IMR-90 (cell line): ENCODE measurements at regions not wholly inside any gene's neighbourhood (a gene's known extent, or its start where the extent isn't known, plus 50 kb on each side); places are given as distances from the start of the nearest gene placed in this dataset.

Source experiments
- ATAC-seq: fragments of 200-7000 bp; cut with Tn5 transposase; 2 replicates; pipeline ENCODE4 v1.9.1; 2020; ENCODE audit warnings: low read depth, mild to moderate bottlenecking, moderate library complexity
- BruUV-seq: library from RNA; stranded (reverse); fragments of 400-500 nt; replicated peaks from 2 replicates; lab custom pipeline; 2021; lab: Mats Ljungman, UMichigan
- CTCF ChIA-PET: fragments of 300-600 bp; formaldehyde crosslinking; extraction: SDS; loops from one replicate; lab custom pipeline; 2021; ENCODE audit warnings: antibody characterized with exemption; lab: Yijun Ruan, JAX
- POLR2A ChIA-PET: fragments of 300-600 bp; sonication (Branson Sonifier 250); formaldehyde crosslinking; loops from one replicate; lab custom pipeline; 2022; ENCODE audit warnings: antibody characterized with exemption; ENCODE audit not compliant: unreplicated experiment; lab: Charles Lee
- DNase-seq: peaks from one replicate; pipeline ENCODE4 v3.0.0; 2013
- H2AFZ ChIP-seq: replicated peaks from 2 replicates; pipeline ENCODE3; 2013; ENCODE audit warnings: low read length, mild to moderate bottlenecking; ENCODE audit not compliant: poor library complexity
- H2AK5ac ChIP-seq: 2 replicates; pipeline ENCODE4 v1.6.1; 2013; ENCODE audit warnings: low read depth, low read length, inconsistent platforms
- H2AK9ac ChIP-seq: replicated peaks from 2 replicates; pipeline ENCODE3; 2013; ENCODE audit warnings: mild to moderate bottlenecking, low read depth, low read length, moderate library complexity; ENCODE audit not compliant: poor library complexity
- H2BK120ac ChIP-seq: 2 replicates; pipeline ENCODE4 v1.6.1; 2013; ENCODE audit warnings: low read depth, low read length, inconsistent platforms
- H2BK15ac ChIP-seq: 3 replicates; pipeline ENCODE4 v1.6.1; 2013; ENCODE audit warnings: low read depth, low read length, inconsistent platforms
- H2BK20ac ChIP-seq: 2 replicates; pipeline ENCODE4 v1.6.1; 2013; ENCODE audit warnings: low read depth, mild to moderate bottlenecking, inconsistent platforms, low read length, moderate library complexity
- H2BK5ac ChIP-seq: 2 replicates; pipeline ENCODE4 v1.6.1; 2013; ENCODE audit warnings: mild to moderate bottlenecking, low read depth, low read length, inconsistent platforms; ENCODE audit not compliant: poor library complexity, severe bottlenecking
- H3K14ac ChIP-seq: replicated peaks from 2 replicates; pipeline ENCODE4 v1.6.1; 2013; ENCODE audit warnings: low read depth, low read length, inconsistent platforms
- H3K18ac ChIP-seq: 2 replicates; pipeline ENCODE4 v1.6.1; 2013; ENCODE audit warnings: low read depth, low read length, control low read depth
- H3K23ac ChIP-seq: 2 replicates; pipeline ENCODE4 v1.6.1; 2013; ENCODE audit warnings: low read depth, low read length, inconsistent platforms
- H3K27ac ChIP-seq: 2 replicates; pipeline ENCODE4 v1.5.1; 2013; ENCODE audit warnings: mild to moderate bottlenecking, control low read depth, low read length; ENCODE audit not compliant: insufficient read depth
- H3K27me3 ChIP-seq: 2 replicates; pipeline ENCODE4 v1.6.1; 2013; ENCODE audit warnings: low read length; ENCODE audit not compliant: control insufficient read depth, insufficient read depth
- H3K36me3 ChIP-seq: 2 replicates; pipeline ENCODE4 v1.6.1; 2013; ENCODE audit warnings: low read length, mixed read lengths; ENCODE audit not compliant: control insufficient read depth, insufficient read depth
- H3K4ac ChIP-seq: 2 replicates; pipeline ENCODE4 v1.6.1; 2013; ENCODE audit warnings: low read depth, low read length, inconsistent platforms
- H3K4me1 ChIP-seq: 2 replicates; pipeline ENCODE4 v1.6.1; 2013; ENCODE audit warnings: low read length, mixed read lengths; ENCODE audit not compliant: control insufficient read depth, insufficient read depth
- H3K4me2 ChIP-seq: 2 replicates; pipeline ENCODE4 v1.6.1; 2013; ENCODE audit warnings: low read depth, mild to moderate bottlenecking, control low read depth, low read length, moderate library complexity
- H3K4me3 ChIP-seq: 2 replicates; pipeline ENCODE4 v1.5.1; 2013; ENCODE audit warnings: low read depth, mild to moderate bottlenecking, control low read depth, low read length, moderate library complexity; ENCODE audit not compliant: insufficient read depth
- H3K56ac ChIP-seq: 2 replicates; pipeline ENCODE4 v1.6.1; 2013; ENCODE audit warnings: low read length, inconsistent platforms; ENCODE audit not compliant: insufficient read depth; ENCODE audit errors: extremely low read depth
- H3K79me1 ChIP-seq, 2 experiments: 2 replicates each; pipeline ENCODE4 v1.6.1; 2013; ENCODE audit warnings: low read length in 2 of 2, inconsistent platforms in 1 of 2, low read depth in 1 of 2
- H3K9ac ChIP-seq: 2 replicates; pipeline ENCODE4 v1.6.1; 2013; ENCODE audit warnings: low read depth, low read length, control low read depth
- H3K9me1 ChIP-seq: 2 replicates; pipeline ENCODE4 v1.6.1; 2013; ENCODE audit warnings: low read length, inconsistent platforms; ENCODE audit not compliant: insufficient read depth
- H3K9me3 ChIP-seq: 2 replicates; pipeline ENCODE4 v1.6.1; 2013; ENCODE audit warnings: low read length; ENCODE audit not compliant: control insufficient read depth, insufficient read depth
- H4K20me1 ChIP-seq: 2 replicates; pipeline ENCODE4 v1.6.1; 2013; ENCODE audit warnings: low read length, inconsistent platforms; ENCODE audit not compliant: insufficient read depth
- H4K5ac ChIP-seq: 2 replicates; pipeline ENCODE4 v1.6.1; 2013; ENCODE audit warnings: mild to moderate bottlenecking, low read depth, low read length, control low read depth
- H4K8ac ChIP-seq, 2 experiments: 2 replicates each; pipeline ENCODE4 v1.6.1; 2013; ENCODE audit warnings: low read depth in 2 of 2, low read length in 2 of 2, control low read depth in 1 of 2, inconsistent platforms in 1 of 2
- H4K91ac ChIP-seq: 2 replicates; pipeline ENCODE4 v1.6.1; 2013; ENCODE audit warnings: low read depth, low read length, inconsistent platforms; ENCODE audit not compliant: insufficient read depth
- CEBPB ChIP-seq: IDR thresholded peaks from 2 replicates; pipeline ENCODE4 v1.6.1; 2012; ENCODE audit warnings: low read depth, low read length, improper control_type of control experiment
- CHD1 ChIP-seq: IDR thresholded peaks from 2 replicates; pipeline ENCODE4 v1.6.1; 2012; ENCODE audit warnings: low read depth, low read length, improper control_type of control experiment
- MXI1 ChIP-seq: IDR thresholded peaks from 2 replicates; pipeline ENCODE4 v1.6.1; 2012; ENCODE audit warnings: low read depth, mild to moderate bottlenecking, low read length, moderate library complexity, borderline replicate concordance
- NFE2L2 ChIP-seq: fragments of 150-350 bp; IDR thresholded peaks from 2 replicates; pipeline ENCODE4 v1.6.1; 2016; ENCODE audit warnings: low read depth, mild to moderate bottlenecking, low read length
- POLR2A ChIP-seq: IDR thresholded peaks from 2 replicates; pipeline ENCODE4 v1.6.1; 2012; ENCODE audit warnings: mild to moderate bottlenecking, low read depth, low read length
- RAD21 ChIP-seq: IDR thresholded peaks from 2 replicates; pipeline ENCODE4 v1.6.1; 2012; ENCODE audit warnings: low read length, improper control_type of control experiment
- WGBS, 2 experiments: methylation state at CpG; one replicate each; pipeline versions ENCODE4 v1.1.5 to v1.1.7; 2013; ENCODE audit warnings: missing lambda C conversion rate in 2 of 2; ENCODE audit not compliant: insufficient read length in 1 of 2; ENCODE audit errors: extremely low coverage in 2 of 2; 5-methylcytosine and 5-hydroxymethylcytosine counted together
- dilution Hi-C: fragments of 300-500 bp; cut with HindIII; formaldehyde crosslinking; loops from one replicate; pipeline ENCODE4 v1.14.3; 2018; ENCODE audit warnings: low sequenced_read_pairs; ENCODE audit not compliant: unreplicated experiment
- in situ Hi-C: fragments of 300-500 bp; cut with MboI; formaldehyde crosslinking; loops from 3 replicates; pipeline ENCODE4 v1.14.3; 2019; ENCODE audit warnings: low sequenced_read_pairs, inconsistent platforms, mixed read lengths
- intact Hi-C: fragments of 100-400 bp; cut with micrococcal nuclease; formaldehyde crosslinking; loops from 2 replicates; pipeline ENCODE4 v1.10.0; 2022
- TF ChIP-seq, protein P1 (sequence below): conservative IDR thresholded peaks from 2 replicates; pipeline ENCODE4 v1.5.1; 2012; ENCODE audit warnings: mild to moderate bottlenecking, low read depth, low read length, improper control_type of control experiment
- TF ChIP-seq, protein P2 (sequence below): fragments of 150-350 bp; IDR thresholded peaks from 2 replicates; pipeline ENCODE4 v1.6.1; 2016; ENCODE audit warnings: low read depth, mild to moderate bottlenecking, low read length, moderate library complexity, borderline replicate concordance

DNA sequence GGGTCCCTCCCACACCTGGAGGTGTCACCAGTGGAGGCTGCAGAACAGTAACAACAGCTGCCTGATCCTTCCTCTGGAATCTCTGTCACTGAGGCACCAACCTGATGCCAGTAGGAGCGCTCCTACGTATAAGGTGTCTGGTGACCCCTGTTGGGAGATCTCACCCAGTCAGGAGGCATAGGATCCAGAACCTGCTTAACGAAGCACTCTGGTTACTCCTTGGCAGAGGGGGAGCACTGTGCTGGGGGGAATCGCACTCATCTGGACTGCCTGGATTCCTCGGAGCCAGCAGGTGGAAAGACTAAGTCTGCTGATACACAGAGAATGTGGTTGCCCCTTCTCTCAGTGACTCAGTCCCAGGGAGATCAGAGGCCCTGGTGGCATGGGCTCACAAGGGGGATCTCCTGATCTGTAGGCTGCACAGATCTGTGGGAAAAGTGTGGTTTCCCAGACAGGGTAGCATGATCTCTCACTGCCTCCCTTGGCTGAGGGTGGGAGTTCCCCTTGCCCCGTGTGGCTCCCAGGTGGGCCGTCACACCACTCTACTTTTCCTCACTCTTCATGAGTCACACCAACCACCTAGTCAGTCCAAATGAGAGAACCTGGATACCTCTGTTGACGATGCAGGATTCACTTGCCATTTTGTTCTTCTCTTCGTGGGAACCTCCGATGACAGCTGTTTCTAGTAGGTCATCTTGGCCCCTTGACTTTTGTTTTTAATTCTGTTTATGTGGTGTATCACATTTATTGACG, 305.9 kb downstream of the IDS start:
- no peaks in the 10 kb centered on the region for H3K9me1 ChIP-seq
- no peaks in the 10 kb centered on the region for H3K4me1 ChIP-seq
- ChIA-PET CTCF (no interaction called here), POLR2A (no interaction called here)
- WGBS, 2 experiments: 40% methylated on average over 1 of the region's 11 CpGs; no CpG with 5 or more reads in 1 of the 2 experiments
- H3K23ac ChIP-seq: no peak overlapping the region
- H3K4me2 ChIP-seq: no peak overlapping the region
- no peak overlapping the region for H2AFZ ChIP-seq
- no peak overlapping the region for H3K4me3 ChIP-seq
- no peak overlapping the region for H2BK15ac ChIP-seq
- H3K27me3 ChIP-seq: no peaks in the 10 kb centered on the region
- H3K36me3 ChIP-seq: no peaks in the 10 kb centered on the region
- no TSS peak for BruUV-seq
- H3K79me1 ChIP-seq: no peaks in the 10 kb centered on the region
- no peak overlapping the region for H3K14ac ChIP-seq
- no peaks in the 10 kb centered on the region for H4K20me1 ChIP-seq
- in situ Hi-C loops (no loop called here), dilution Hi-C loops (no loop called here), intact Hi-C loops (no loop called here)
- H3K18ac ChIP-seq: no peak overlapping the region
- H3K56ac ChIP-seq: no peak overlapping the region
- no peak overlapping the region for H4K91ac ChIP-seq
- no peak overlapping the region for H2BK120ac ChIP-seq
- H2AK9ac ChIP-seq: no peak overlapping the region
- H2BK5ac ChIP-seq: no peak overlapping the region
- H4K5ac ChIP-seq: no peak overlapping the region
- H2BK20ac ChIP-seq: no peak overlapping the region
- no peak for DNase-seq
- TF ChIP-seq NFE2L2: no peak
- no peak for TF ChIP-seq CEBPB
- no peak for TF ChIP-seq RAD21
- no peak for TF ChIP-seq CHD1
- TF ChIP-seq, protein P1, sequence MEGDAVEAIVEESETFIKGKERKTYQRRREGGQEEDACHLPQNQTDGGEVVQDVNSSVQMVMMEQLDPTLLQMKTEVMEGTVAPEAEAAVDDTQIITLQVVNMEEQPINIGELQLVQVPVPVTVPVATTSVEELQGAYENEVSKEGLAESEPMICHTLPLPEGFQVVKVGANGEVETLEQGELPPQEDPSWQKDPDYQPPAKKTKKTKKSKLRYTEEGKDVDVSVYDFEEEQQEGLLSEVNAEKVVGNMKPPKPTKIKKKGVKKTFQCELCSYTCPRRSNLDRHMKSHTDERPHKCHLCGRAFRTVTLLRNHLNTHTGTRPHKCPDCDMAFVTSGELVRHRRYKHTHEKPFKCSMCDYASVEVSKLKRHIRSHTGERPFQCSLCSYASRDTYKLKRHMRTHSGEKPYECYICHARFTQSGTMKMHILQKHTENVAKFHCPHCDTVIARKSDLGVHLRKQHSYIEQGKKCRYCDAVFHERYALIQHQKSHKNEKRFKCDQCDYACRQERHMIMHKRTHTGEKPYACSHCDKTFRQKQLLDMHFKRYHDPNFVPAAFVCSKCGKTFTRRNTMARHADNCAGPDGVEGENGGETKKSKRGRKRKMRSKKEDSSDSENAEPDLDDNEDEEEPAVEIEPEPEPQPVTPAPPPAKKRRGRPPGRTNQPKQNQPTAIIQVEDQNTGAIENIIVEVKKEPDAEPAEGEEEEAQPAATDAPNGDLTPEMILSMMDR: no peak
- no peak for TF ChIP-seq MXI1
- TF ChIP-seq, protein P2, sequence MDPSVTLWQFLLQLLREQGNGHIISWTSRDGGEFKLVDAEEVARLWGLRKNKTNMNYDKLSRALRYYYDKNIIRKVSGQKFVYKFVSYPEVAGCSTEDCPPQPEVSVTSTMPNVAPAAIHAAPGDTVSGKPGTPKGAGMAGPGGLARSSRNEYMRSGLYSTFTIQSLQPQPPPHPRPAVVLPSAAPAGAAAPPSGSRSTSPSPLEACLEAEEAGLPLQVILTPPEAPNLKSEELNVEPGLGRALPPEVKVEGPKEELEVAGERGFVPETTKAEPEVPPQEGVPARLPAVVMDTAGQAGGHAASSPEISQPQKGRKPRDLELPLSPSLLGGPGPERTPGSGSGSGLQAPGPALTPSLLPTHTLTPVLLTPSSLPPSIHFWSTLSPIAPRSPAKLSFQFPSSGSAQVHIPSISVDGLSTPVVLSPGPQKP: no peak
- no peak for TF ChIP-seq POLR2A
- H2AK5ac ChIP-seq: no peak overlapping the region
- H3K9me3 ChIP-seq: no peaks in the 10 kb centered on the region; the same call in none of the 2 replicates
- no peak overlapping the region for H3K4ac ChIP-seq
- ATAC-seq: no peak
- H4K8ac ChIP-seq: no peak overlapping the region
- H3K9ac ChIP-seq: no peak overlapping the region
- H3K27ac ChIP-seq: no peak overlapping the region
